Cardiac fibroblast (primary cell): ENCODE measurements at regions not wholly inside any gene's neighbourhood (a gene's known extent, or its start where the extent isn't known, plus 50 kb on each side); places are given as distances from the start of the nearest gene placed in this dataset.
"Not testable (repeated sequence)": the region's sequence is repeated elsewhere in the genome, so short reads cannot be mapped to it uniquely, and the experiment has no call there.

Source experiments
- DNase-seq, 2 donors: peaks; one replicate each; pipeline versions ENCODE4 v3.0.0 to v3.0.0-alpha.2; 2010; ENCODE audit warnings: low read depth in 2 of 2
- H3K4me3 ChIP-seq, 2 donors: replicated peaks in 1 of 2; 1 replicate in 1 of 2; 2 replicates in 1 of 2; pipeline ENCODE4 v1.5.1; 2011; ENCODE audit warnings: low read depth in 2 of 2, low read length in 2 of 2, mild to moderate bottlenecking in 2 of 2, moderate library complexity in 1 of 2
- CTCF ChIP-seq: IDR thresholded peaks from one replicate; pipeline ENCODE4 v1.5.1; 2011; ENCODE audit warnings: low read depth, mild to moderate bottlenecking, low read length, inconsistent platforms

GRCh38 chr18:25535495-25535894 is 183.5 kb upstream of the ZNF521 start:
- no peak for TF ChIP-seq CTCF
- DNase-seq: no peak
- no peak overlapping the region for H3K4me3 ChIP-seq

GRCh38 chr18:25534401-25534800 is 182.4 kb upstream of the ZNF521 start:
- no peak overlapping the region for H3K4me3 ChIP-seq
- DNase-seq: no peak
- no peak for TF ChIP-seq CTCF

- H3K4me3 ChIP-seq: no peak overlapping the region
- no peak for DNase-seq
- no peak for TF ChIP-seq CTCF
Measured at GRCh38 chr18:25533218-25533617, 181.3 kb upstream of the ZNF521 start.

GRCh38 chr18:25531207-25531606 is 179.2 kb upstream of the ZNF521 start:
- no peak for TF ChIP-seq CTCF
- DNase-seq: no peak
- no peak overlapping the region for H3K4me3 ChIP-seq

GRCh38 chr18:25525789-25526188 is 173.8 kb upstream of the ZNF521 start:
- not testable (repeated sequence) for H3K4me3 ChIP-seq, DNase-seq

- no peak overlapping the region for H3K4me3 ChIP-seq
- DNase-seq: no peak
- no peak for TF ChIP-seq CTCF
Measured at GRCh38 chr18:25518716-25519053, 166.7 kb upstream of the ZNF521 start.

- H3K4me3 ChIP-seq: no peak overlapping the region
- no peak for TF ChIP-seq CTCF
- DNase-seq: no peak
Measured at GRCh38 chr18:25517881-25518715, 166.1 kb upstream of the ZNF521 start.
